GM23338 (cell line): ENCODE measurements at regions not wholly inside any gene's neighbourhood (a gene's known extent, or its start where the extent isn't known, plus 50 kb on each side); places are given as distances from the start of the nearest gene placed in this dataset.

Experiments used
- ATAC-seq: fragments of 200-7000 bp; cut with Tn5 transposase; 3 replicates; pipeline ENCODE4 v1.9.1; 2020
- DNase-seq: peaks from one replicate; pipeline ENCODE4 v3.0.0-alpha.2; 2015; ENCODE audit warnings: low spot score
- H2AFZ ChIP-seq: fragments of 200-600 bp; sonication (generic); 2 replicates; pipeline ENCODE4 v1.8.0; 2016; ENCODE audit warnings: antibody characterized with exemption, mild to moderate bottlenecking, moderate library complexity
- H3F3A ChIP-seq: fragments of 200-600 bp; sonication (generic); replicated peaks from 2 replicates; pipeline ENCODE4 v1.8.0; 2017; ENCODE audit warnings: antibody characterized with exemption, mixed run types, low read depth
- H3K27ac ChIP-seq: fragments of 200-600 bp; sonication (generic); 2 replicates; pipeline ENCODE4 v1.6.1; 2016; ENCODE audit warnings: low read depth
- H3K27me3 ChIP-seq: fragments of 200-600 bp; sonication (generic); 2 replicates; pipeline ENCODE4 v1.8.0; 2016; ENCODE audit warnings: mild to moderate bottlenecking, mixed run types, moderate library complexity; ENCODE audit not compliant: insufficient read depth
- H3K36me3 ChIP-seq: fragments of 200-600 bp; sonication (generic); 2 replicates; pipeline ENCODE4 v1.8.0; 2016; ENCODE audit warnings: mild to moderate bottlenecking; ENCODE audit not compliant: insufficient read depth
- H3K4me1 ChIP-seq: fragments of 200-600 bp; sonication (generic); 2 replicates; pipeline ENCODE4 v1.8.0; 2016; ENCODE audit warnings: mild to moderate bottlenecking, moderate library complexity; ENCODE audit not compliant: insufficient read depth
- H3K4me2 ChIP-seq: fragments of 200-600 bp; sonication (generic); 2 replicates; pipeline ENCODE4 v1.7.1; 2017; ENCODE audit warnings: mixed run types
- H3K4me3 ChIP-seq: fragments of 200-600 bp; sonication (generic); 2 replicates; pipeline ENCODE4 v1.6.1; 2016; ENCODE audit warnings: mixed run types
- H3K79me2 ChIP-seq: fragments of 200-600 bp; sonication (generic); replicated peaks from 2 replicates; pipeline ENCODE4 v1.8.0; 2017; ENCODE audit warnings: mild to moderate bottlenecking; ENCODE audit not compliant: insufficient read depth
- H3K9me2 ChIP-seq: fragments of 200-600 bp; sonication (generic); 2 replicates; pipeline ENCODE4 v1.8.0; 2017; ENCODE audit not compliant: insufficient read depth
- H4K20me1 ChIP-seq: fragments of 200-600 bp; sonication (generic); replicated peaks from 2 replicates; pipeline ENCODE4 v1.8.0; 2017; ENCODE audit warnings: mild to moderate bottlenecking; ENCODE audit not compliant: insufficient read depth
- H3K27ac Mint-ChIP-seq: 2 replicates; pipeline ENCODE4 v1.8.0; 2020; ENCODE audit warnings: inconsistent platforms, mild to moderate bottlenecking, moderate library complexity, mixed read lengths
- H3K27me3 Mint-ChIP-seq: 3 replicates; pipeline ENCODE4 v1.8.0; 2022; ENCODE audit warnings: low read depth, mild to moderate bottlenecking, moderate library complexity, mixed read lengths, inconsistent platforms; ENCODE audit not compliant: insufficient read depth, poor library complexity
- H3K36me3 Mint-ChIP-seq: 3 replicates; pipeline ENCODE4 v1.8.0; 2021; ENCODE audit warnings: low read depth, mild to moderate bottlenecking, inconsistent platforms, moderate library complexity, mixed read lengths
- H3K4me1 Mint-ChIP-seq: 3 replicates; pipeline ENCODE4 v1.8.0; 2020; ENCODE audit warnings: mild to moderate bottlenecking, inconsistent platforms, mixed read lengths
- H3K4me3 Mint-ChIP-seq: 3 replicates; pipeline ENCODE4 v1.8.0; 2021; ENCODE audit warnings: moderate library complexity, mild to moderate bottlenecking, inconsistent platforms, mixed read lengths
- H3K9me3 Mint-ChIP-seq: 3 replicates; pipeline ENCODE4 v1.8.0; 2020; ENCODE audit warnings: moderate library complexity, mild to moderate bottlenecking, inconsistent platforms, mixed read lengths
- CREB1 ChIP-seq: fragments of 250-450 bp; sonication (Bioruptor Pico); IDR thresholded peaks from 2 replicates; pipeline ENCODE4 v1.5.0; 2020; ENCODE audit warnings: low read depth, mild to moderate bottlenecking, moderate library complexity
- EZH2 ChIP-seq: fragments of 200-600 bp; sonication (generic); IDR thresholded peaks from one replicate; pipeline ENCODE4 v1.8.0; 2017; ENCODE audit warnings: antibody characterized with exemption, mild to moderate bottlenecking, low read depth; ENCODE audit not compliant: unreplicated experiment
- NANOG ChIP-seq: IDR thresholded peaks from 2 replicates; pipeline ENCODE4 v1.6.1; 2016; ENCODE audit warnings: antibody characterized with exemption, borderline replicate concordance
- POLR2AphosphoS5 ChIP-seq: IDR thresholded peaks from 2 replicates; pipeline ENCODE4 v1.6.1; 2016; ENCODE audit warnings: antibody characterized with exemption, low read depth
- STAT1 ChIP-seq: IDR thresholded peaks from one replicate; pipeline ENCODE4 v1.6.1; 2016; ENCODE audit warnings: antibody characterized with exemption; ENCODE audit not compliant: unreplicated experiment
- ZNF114 ChIP-seq: fragments of 250-450 bp; sonication (Bioruptor Pico); IDR thresholded peaks from 2 replicates; pipeline ENCODE4 v1.5.0; 2020; ENCODE audit warnings: mild to moderate bottlenecking, moderate library complexity
- TF ChIP-seq, protein P1 (sequence below): fragments of 250-450 bp; sonication (Bioruptor Pico); IDR thresholded peaks from 2 replicates; pipeline ENCODE4 v1.5.0; 2020; ENCODE audit warnings: mild to moderate bottlenecking, moderate library complexity
- TF ChIP-seq, protein P2 (sequence below): IDR thresholded peaks from 2 replicates; pipeline ENCODE4 v1.6.1; 2016; ENCODE audit warnings: antibody characterized with exemption
- TF ChIP-seq, protein P3 (sequence below), 2 experiments: fragments of 200-600 bp in 1 of 2; sonication (generic) in 1 of 2; conservative IDR thresholded peaks; 2 replicates each; pipeline versions ENCODE4 v1.5.1 to v1.6.1; 2016 to 2017; ENCODE audit warnings: antibody characterized with exemption in 2 of 2, low read depth in 2 of 2, mild to moderate bottlenecking in 2 of 2, moderate library complexity in 1 of 2
- TF ChIP-seq, protein P4 (sequence below): IDR thresholded peaks from one replicate; pipeline ENCODE4 v1.6.1; 2018; ENCODE audit warnings: antibody characterized with exemption; ENCODE audit not compliant: unreplicated experiment

DNA sequence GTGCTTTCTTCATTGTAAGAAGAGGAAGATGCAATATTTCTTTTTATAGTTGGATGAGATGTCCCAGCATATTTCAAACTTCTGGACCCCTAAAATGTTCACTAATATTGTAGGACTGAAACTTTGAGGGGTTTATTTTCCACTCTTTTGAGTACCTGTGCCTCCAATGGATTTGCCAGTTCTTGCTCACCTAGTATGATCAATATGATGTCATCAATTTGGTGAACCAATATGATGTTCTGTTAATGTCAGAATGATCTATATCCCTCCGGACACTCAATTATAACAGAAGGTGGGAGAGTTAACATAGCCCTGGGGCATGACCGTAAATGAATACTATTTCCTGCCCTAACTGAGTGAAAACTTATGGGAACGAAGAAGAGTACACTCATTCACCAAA, 178.3 kb downstream of the CBLN1 start:
- H3K4me1 ChIP-seq = no peaks in the 10 kb centered on the region
- ATAC-seq (no peak), DNase-seq (no peak)
- TF ChIP-seq NANOG (no peak), POLR2AphosphoS5 (no peak), STAT1 (no peak), CREB1 (no peak)
- TF ChIP-seq, protein P1, sequence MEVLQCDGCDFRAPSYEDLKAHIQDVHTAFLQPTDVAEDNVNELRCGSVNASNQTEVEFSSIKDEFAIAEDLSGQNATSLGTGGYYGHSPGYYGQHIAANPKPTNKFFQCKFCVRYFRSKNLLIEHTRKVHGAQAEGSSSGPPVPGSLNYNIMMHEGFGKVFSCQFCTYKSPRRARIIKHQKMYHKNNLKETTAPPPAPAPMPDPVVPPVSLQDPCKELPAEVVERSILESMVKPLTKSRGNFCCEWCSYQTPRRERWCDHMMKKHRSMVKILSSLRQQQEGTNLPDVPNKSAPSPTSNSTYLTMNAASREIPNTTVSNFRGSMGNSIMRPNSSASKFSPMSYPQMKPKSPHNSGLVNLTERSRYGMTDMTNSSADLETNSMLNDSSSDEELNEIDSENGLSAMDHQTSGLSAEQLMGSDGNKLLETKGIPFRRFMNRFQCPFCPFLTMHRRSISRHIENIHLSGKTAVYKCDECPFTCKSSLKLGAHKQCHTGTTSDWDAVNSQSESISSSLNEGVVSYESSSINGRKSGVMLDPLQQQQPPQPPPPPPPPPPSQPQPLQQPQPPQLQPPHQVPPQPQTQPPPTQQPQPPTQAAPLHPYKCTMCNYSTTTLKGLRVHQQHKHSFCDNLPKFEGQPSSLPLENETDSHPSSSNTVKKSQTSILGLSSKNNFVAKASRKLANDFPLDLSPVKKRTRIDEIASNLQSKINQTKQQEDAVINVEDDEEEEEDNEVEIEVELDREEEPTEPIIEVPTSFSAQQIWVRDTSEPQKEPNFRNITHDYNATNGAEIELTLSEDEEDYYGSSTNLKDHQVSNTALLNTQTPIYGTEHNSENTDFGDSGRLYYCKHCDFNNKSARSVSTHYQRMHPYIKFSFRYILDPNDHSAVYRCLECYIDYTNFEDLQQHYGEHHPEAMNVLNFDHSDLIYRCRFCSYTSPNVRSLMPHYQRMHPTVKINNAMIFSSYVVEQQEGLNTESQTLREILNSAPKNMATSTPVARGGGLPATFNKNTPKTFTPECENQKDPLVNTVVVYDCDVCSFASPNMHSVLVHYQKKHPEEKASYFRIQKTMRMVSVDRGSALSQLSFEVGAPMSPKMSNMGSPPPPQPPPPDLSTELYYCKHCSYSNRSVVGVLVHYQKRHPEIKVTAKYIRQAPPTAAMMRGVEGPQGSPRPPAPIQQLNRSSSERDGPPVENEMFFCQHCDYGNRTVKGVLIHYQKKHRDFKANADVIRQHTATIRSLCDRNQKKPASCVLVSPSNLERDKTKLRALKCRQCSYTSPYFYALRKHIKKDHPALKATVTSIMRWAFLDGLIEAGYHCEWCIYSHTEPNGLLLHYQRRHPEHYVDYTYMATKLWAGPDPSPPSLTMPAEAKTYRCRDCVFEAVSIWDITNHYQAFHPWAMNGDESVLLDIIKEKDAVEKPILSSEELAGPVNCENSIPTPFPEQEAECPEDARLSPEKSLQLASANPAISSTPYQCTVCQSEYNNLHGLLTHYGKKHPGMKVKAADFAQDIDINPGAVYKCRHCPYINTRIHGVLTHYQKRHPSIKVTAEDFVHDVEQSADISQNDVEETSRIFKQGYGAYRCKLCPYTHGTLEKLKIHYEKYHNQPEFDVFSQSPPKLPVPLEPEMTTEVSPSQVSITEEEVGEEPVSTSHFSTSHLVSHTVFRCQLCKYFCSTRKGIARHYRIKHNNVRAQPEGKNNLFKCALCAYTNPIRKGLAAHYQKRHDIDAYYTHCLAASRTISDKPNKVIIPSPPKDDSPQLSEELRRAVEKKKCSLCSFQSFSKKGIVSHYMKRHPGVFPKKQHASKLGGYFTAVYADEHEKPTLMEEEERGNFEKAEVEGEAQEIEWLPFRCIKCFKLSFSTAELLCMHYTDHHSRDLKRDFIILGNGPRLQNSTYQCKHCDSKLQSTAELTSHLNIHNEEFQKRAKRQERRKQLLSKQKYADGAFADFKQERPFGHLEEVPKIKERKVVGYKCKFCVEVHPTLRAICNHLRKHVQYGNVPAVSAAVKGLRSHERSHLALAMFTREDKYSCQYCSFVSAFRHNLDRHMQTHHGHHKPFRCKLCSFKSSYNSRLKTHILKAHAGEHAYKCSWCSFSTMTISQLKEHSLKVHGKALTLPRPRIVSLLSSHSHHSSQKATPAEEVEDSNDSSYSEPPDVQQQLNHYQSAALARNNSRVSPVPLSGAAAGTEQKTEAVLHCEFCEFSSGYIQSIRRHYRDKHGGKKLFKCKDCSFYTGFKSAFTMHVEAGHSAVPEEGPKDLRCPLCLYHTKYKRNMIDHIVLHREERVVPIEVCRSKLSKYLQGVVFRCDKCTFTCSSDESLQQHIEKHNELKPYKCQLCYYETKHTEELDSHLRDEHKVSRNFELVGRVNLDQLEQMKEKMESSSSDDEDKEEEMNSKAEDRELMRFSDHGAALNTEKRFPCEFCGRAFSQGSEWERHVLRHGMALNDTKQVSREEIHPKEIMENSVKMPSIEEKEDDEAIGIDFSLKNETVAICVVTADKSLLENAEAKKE = no peak
- TF ChIP-seq, protein P2, sequence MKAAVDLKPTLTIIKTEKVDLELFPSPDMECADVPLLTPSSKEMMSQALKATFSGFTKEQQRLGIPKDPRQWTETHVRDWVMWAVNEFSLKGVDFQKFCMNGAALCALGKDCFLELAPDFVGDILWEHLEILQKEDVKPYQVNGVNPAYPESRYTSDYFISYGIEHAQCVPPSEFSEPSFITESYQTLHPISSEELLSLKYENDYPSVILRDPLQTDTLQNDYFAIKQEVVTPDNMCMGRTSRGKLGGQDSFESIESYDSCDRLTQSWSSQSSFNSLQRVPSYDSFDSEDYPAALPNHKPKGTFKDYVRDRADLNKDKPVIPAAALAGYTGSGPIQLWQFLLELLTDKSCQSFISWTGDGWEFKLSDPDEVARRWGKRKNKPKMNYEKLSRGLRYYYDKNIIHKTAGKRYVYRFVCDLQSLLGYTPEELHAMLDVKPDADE = no peak
- H2AFZ ChIP-seq = no peak overlapping the region
- H3K36me3 Mint-ChIP-seq = no peaks in the 10 kb centered on the region
- H3K36me3 ChIP-seq = no peaks in the 10 kb centered on the region
- H3F3A ChIP-seq = no peaks in the 10 kb centered on the region
- no peaks in the 10 kb centered on the region for H4K20me1 ChIP-seq
- no peak overlapping the region for H3K4me2 ChIP-seq
- peaks cover 21% of the 10 kb centered on the region for H3K9me2 ChIP-seq
- H3K27me3 ChIP-seq = no peaks in the 10 kb centered on the region
- H3K27ac ChIP-seq = no peak overlapping the region
- no peaks in the 10 kb centered on the region for H3K79me2 ChIP-seq
- H3K4me3 Mint-ChIP-seq = no peak overlapping the region
- H3K4me1 Mint-ChIP-seq = no peaks in the 10 kb centered on the region
- no peak overlapping the region for H3K27ac Mint-ChIP-seq
- H3K27me3 Mint-ChIP-seq = peaks cover 3% of the 10 kb centered on the region
- no peak overlapping the region for H3K4me3 ChIP-seq
- peaks cover 3% of the 10 kb centered on the region; the same call in 1 of the 3 replicates for H3K9me3 Mint-ChIP-seq

DNA sequence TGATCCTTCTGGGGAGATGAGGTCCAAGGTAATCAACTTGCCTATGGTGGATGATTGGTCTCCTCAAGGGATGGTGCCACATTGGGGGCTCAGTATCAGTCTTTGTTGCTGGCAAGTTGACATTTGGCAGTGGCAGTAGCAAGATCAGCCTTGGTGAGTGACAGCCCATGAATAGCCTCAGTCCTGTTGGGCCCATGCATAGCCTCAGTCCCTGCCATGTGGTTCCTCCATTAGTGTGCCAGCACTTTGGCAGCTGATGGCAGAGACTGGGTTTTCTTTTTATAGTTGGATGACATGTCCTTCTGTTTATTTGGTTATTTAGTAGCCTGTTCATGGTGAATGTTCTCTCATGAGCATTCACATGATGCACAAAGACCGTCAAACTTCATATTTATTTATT, 179.6 kb downstream of the CBLN1 start:
- no peak overlapping the region for H2AFZ ChIP-seq
- no peak overlapping the region for H3K27ac ChIP-seq
- H3K36me3 Mint-ChIP-seq = no peaks in the 10 kb centered on the region
- DNase-seq (no peak), ATAC-seq (no peak)
- H3K27me3 ChIP-seq = no peaks in the 10 kb centered on the region
- no peaks in the 10 kb centered on the region for H3K79me2 ChIP-seq
- H3K9me2 ChIP-seq = peaks cover 21% of the 10 kb centered on the region
- no peak overlapping the region for H3K4me3 Mint-ChIP-seq
- H3K4me1 Mint-ChIP-seq = no peaks in the 10 kb centered on the region
- no peaks in the 10 kb centered on the region for H3K27me3 Mint-ChIP-seq
- H3K36me3 ChIP-seq = no peaks in the 10 kb centered on the region
- no peaks in the 10 kb centered on the region for H3F3A ChIP-seq
- no peaks in the 10 kb centered on the region for H4K20me1 ChIP-seq
- no peak overlapping the region for H3K27ac Mint-ChIP-seq
- peaks cover 3% of the 10 kb centered on the region; the same call in 1 of the 3 replicates for H3K9me3 Mint-ChIP-seq
- H3K4me2 ChIP-seq = no peak overlapping the region
- no peaks in the 10 kb centered on the region for H3K4me1 ChIP-seq
- H3K4me3 ChIP-seq = no peak overlapping the region
- no peak for TF ChIP-seq POLR2AphosphoS5
- no peak for TF ChIP-seq ZNF114 (CRISPR knock-in tag)
- TF ChIP-seq EZH2 = no peak
- no peak for TF ChIP-seq CREB1
- TF ChIP-seq STAT1 = no peak
- TF ChIP-seq, protein P3, sequence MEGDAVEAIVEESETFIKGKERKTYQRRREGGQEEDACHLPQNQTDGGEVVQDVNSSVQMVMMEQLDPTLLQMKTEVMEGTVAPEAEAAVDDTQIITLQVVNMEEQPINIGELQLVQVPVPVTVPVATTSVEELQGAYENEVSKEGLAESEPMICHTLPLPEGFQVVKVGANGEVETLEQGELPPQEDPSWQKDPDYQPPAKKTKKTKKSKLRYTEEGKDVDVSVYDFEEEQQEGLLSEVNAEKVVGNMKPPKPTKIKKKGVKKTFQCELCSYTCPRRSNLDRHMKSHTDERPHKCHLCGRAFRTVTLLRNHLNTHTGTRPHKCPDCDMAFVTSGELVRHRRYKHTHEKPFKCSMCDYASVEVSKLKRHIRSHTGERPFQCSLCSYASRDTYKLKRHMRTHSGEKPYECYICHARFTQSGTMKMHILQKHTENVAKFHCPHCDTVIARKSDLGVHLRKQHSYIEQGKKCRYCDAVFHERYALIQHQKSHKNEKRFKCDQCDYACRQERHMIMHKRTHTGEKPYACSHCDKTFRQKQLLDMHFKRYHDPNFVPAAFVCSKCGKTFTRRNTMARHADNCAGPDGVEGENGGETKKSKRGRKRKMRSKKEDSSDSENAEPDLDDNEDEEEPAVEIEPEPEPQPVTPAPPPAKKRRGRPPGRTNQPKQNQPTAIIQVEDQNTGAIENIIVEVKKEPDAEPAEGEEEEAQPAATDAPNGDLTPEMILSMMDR (conservative IDR thresholded peaks at IDR 0.05; ENCODE audit: low read depth in 2 of 2) = no peak
- TF ChIP-seq NANOG = no peak
- TF ChIP-seq, protein P4, sequence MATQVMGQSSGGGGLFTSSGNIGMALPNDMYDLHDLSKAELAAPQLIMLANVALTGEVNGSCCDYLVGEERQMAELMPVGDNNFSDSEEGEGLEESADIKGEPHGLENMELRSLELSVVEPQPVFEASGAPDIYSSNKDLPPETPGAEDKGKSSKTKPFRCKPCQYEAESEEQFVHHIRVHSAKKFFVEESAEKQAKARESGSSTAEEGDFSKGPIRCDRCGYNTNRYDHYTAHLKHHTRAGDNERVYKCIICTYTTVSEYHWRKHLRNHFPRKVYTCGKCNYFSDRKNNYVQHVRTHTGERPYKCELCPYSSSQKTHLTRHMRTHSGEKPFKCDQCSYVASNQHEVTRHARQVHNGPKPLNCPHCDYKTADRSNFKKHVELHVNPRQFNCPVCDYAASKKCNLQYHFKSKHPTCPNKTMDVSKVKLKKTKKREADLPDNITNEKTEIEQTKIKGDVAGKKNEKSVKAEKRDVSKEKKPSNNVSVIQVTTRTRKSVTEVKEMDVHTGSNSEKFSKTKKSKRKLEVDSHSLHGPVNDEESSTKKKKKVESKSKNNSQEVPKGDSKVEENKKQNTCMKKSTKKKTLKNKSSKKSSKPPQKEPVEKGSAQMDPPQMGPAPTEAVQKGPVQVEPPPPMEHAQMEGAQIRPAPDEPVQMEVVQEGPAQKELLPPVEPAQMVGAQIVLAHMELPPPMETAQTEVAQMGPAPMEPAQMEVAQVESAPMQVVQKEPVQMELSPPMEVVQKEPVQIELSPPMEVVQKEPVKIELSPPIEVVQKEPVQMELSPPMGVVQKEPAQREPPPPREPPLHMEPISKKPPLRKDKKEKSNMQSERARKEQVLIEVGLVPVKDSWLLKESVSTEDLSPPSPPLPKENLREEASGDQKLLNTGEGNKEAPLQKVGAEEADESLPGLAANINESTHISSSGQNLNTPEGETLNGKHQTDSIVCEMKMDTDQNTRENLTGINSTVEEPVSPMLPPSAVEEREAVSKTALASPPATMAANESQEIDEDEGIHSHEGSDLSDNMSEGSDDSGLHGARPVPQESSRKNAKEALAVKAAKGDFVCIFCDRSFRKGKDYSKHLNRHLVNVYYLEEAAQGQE = no peak
